NCI-H128 (cell line): ENCODE measurements at regions not wholly inside any gene's neighbourhood (a gene's known extent, or its start where the extent isn't known, plus 50 kb on each side); places are given as distances from the start of the nearest gene placed in this dataset.

Source experiments
- DNase-seq: peaks from one replicate; lab custom pipeline; 2025; ENCODE audit not compliant: unreplicated experiment; lab: John Stamatoyannopoulos, UW

GRCh38 chr2:176592216-176592615, 323.0 kb downstream of the MTX2 start:
- no peak for DNase-seq

- DNase-seq = no peak
Observed at GRCh38 chr2:176595986-176596385, 326.7 kb downstream of the MTX2 start.

- no peak for DNase-seq
Observed at GRCh38 chr2:176597916-176598315, 328.7 kb downstream of the MTX2 start.

- no peak for DNase-seq
Observed at GRCh38 chr2:176598351-176598750, 329.1 kb downstream of the MTX2 start.

- no peak for DNase-seq
Observed at GRCh38 chr2:176599796-176600485, 330.7 kb downstream of the MTX2 start.

GRCh38 chr2:176601066-176601465, 331.8 kb downstream of the MTX2 start:
- DNase-seq = no peak

- no peak for DNase-seq
Observed at GRCh38 chr2:176612036-176612435, 342.8 kb downstream of the MTX2 start.

- DNase-seq = no peak
Observed at GRCh38 chr2:176612736-176613135, 343.5 kb downstream of the MTX2 start.

- no peak for DNase-seq
Observed at GRCh38 chr2:176613323-176613987, 344.2 kb downstream of the MTX2 start.

GRCh38 chr2:176614049-176614448, 344.8 kb downstream of the MTX2 start:
- no peak for DNase-seq

- no peak for DNase-seq
Observed at GRCh38 chr2:176614930-176615329, 345.7 kb downstream of the MTX2 start.

- DNase-seq = no peak
Observed at GRCh38 chr2:176619504-176619903, 350.3 kb downstream of the MTX2 start.

GRCh38 chr2:176621350-176621749, 352.1 kb downstream of the MTX2 start:
- DNase-seq = no peak

GRCh38 chr2:176622792-176623191, 353.6 kb downstream of the MTX2 start:
- no peak for DNase-seq

- DNase-seq = no peak
Observed at GRCh38 chr2:176626796-176627195, 357.6 kb downstream of the MTX2 start.

- no peak for DNase-seq
Observed at GRCh38 chr2:176628438-176628837, 359.2 kb downstream of the MTX2 start.

GRCh38 chr2:176633754-176634153, 364.5 kb downstream of the MTX2 start:
- DNase-seq = no peak

GRCh38 chr2:176636401-176636800, 367.2 kb downstream of the MTX2 start:
- no peak for DNase-seq

GRCh38 chr2:176637142-176637485, 367.9 kb downstream of the MTX2 start:
- no peak for DNase-seq

GRCh38 chr2:176637486-176638166, 368.4 kb downstream of the MTX2 start:
- DNase-seq = no peak

- peak; percentile 9 for DNase-seq
Observed at GRCh38 chr2:176638167-176639015, 369.1 kb downstream of the MTX2 start.

GRCh38 chr2:176639016-176639343, 369.7 kb downstream of the MTX2 start:
- DNase-seq = no peak
